DOHH2 (cell line): ENCODE measurements at regions not wholly inside any gene's neighbourhood (a gene's known extent, or its start where the extent isn't known, plus 50 kb on each side); places are given as distances from the start of the nearest gene placed in this dataset.

Experiments
- H3F3A ChIP-seq: fragments of 200-600 bp; sonication (generic), shearing (Covaris generic); 2 replicates; pipeline ENCODE4 v1.6.0; 2016; ENCODE audit warnings: antibody characterized with exemption, mild to moderate bottlenecking; ENCODE audit not compliant: control insufficient read depth, insufficient read depth
- H3K27ac ChIP-seq: fragments of 200-600 bp; sonication (generic); 2 replicates; pipeline ENCODE4 v1.5.1; 2014; ENCODE audit warnings: low read depth, mild to moderate bottlenecking, low read length, moderate library complexity
- H3K27me3 ChIP-seq: fragments of 200-600 bp; sonication (generic); 2 replicates; pipeline ENCODE4 v1.6.1; 2014; ENCODE audit warnings: mild to moderate bottlenecking, low read length, mixed read lengths; ENCODE audit not compliant: control insufficient read depth
- H3K36me3 ChIP-seq: fragments of 200-600 bp; sonication (generic); 2 replicates; pipeline ENCODE4 v1.6.1; 2014; ENCODE audit warnings: mild to moderate bottlenecking, low read length, moderate library complexity, mixed read lengths; ENCODE audit not compliant: control insufficient read depth
- H3K4me1 ChIP-seq: fragments of 200-600 bp; sonication (generic); 2 replicates; pipeline ENCODE4 v1.6.1; 2014; ENCODE audit warnings: mild to moderate bottlenecking, low read length, mixed read lengths; ENCODE audit not compliant: control insufficient read depth
- H3K4me2 ChIP-seq: fragments of 200-600 bp; sonication (generic); 2 replicates; pipeline ENCODE4 v1.6.0; 2014; ENCODE audit warnings: mild to moderate bottlenecking, low read length, moderate library complexity
- H3K4me3 ChIP-seq: fragments of 200-600 bp; sonication (generic); 2 replicates; pipeline ENCODE4 v1.5.1; 2014; ENCODE audit warnings: mild to moderate bottlenecking, low read length, mixed read lengths
- H3K79me2 ChIP-seq: fragments of 200-600 bp; sonication (generic); 2 replicates; pipeline ENCODE4 v1.6.1; 2014; ENCODE audit warnings: mild to moderate bottlenecking, low read length, mixed read lengths; ENCODE audit not compliant: control insufficient read depth
- H3K9me2 ChIP-seq: fragments of 200-600 bp; sonication (generic); replicated peaks from 2 replicates; pipeline ENCODE4 v1.6.1; 2014; ENCODE audit warnings: mild to moderate bottlenecking, low read length, mixed read lengths; ENCODE audit not compliant: control insufficient read depth
- H3K9me3 ChIP-seq: fragments of 200-600 bp; sonication (generic); 2 replicates; pipeline ENCODE4 v1.6.1; 2014; ENCODE audit warnings: antibody characterized with exemption, low read length, mixed read lengths; ENCODE audit not compliant: control insufficient read depth, insufficient read depth
- H4K20me1 ChIP-seq: fragments of 200-600 bp; sonication (generic); 2 replicates; pipeline ENCODE4 v1.6.0; 2014; ENCODE audit warnings: low read depth, mild to moderate bottlenecking, antibody characterized with exemption, low read length, moderate library complexity; ENCODE audit not compliant: control insufficient read depth, insufficient read depth
- EZH2phosphoT487 ChIP-seq: fragments of 200-600 bp; sonication (generic); IDR thresholded peaks from 2 replicates; pipeline ENCODE4 v1.6.1; 2017; ENCODE audit warnings: borderline replicate concordance, mild to moderate bottlenecking, antibody characterized with exemption, low read length, moderate library complexity, mixed read lengths
- TF ChIP-seq, protein P1 (sequence below): fragments of 200-600 bp; sonication (generic); IDR thresholded peaks from one replicate; pipeline ENCODE4 v1.5.1; 2014; ENCODE audit warnings: antibody characterized with exemption, mild to moderate bottlenecking, low read depth, low read length; ENCODE audit not compliant: poor library complexity, severe bottlenecking

DNA sequence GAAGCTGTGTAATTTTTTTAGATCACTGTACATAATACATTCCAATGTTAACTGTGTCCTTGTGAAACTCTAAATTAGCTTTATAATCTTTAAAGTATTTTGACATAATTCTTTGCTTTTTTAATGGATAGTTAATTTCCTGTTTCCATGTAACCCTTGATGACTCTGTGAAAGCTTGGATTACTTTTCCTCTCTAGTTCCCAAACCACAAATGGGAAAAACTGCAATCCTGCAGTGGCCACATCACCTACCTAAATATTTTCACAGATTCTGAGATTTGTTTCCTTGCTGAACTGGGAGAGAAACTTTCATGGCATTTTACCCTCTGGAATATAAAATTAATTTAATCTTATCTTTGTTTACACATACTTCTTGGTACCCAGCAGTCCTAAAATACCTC lies 161.6 kb upstream of the CCDC68 start:
- no peak for TF ChIP-seq EZH2phosphoT487
- H3K27ac ChIP-seq: no peak overlapping the region
- no peak overlapping the region for H3K4me3 ChIP-seq
- H3F3A ChIP-seq: no peaks in the 10 kb centered on the region
- H3K27me3 ChIP-seq: no peaks in the 10 kb centered on the region
- H3K4me2 ChIP-seq: no peak overlapping the region
- no peaks in the 10 kb centered on the region for H3K79me2 ChIP-seq
- no peaks in the 10 kb centered on the region for H3K9me2 ChIP-seq
- no peaks in the 10 kb centered on the region for H3K9me3 ChIP-seq
- no peaks in the 10 kb centered on the region for H4K20me1 ChIP-seq
- no peaks in the 10 kb centered on the region for H3K36me3 ChIP-seq
- no peaks in the 10 kb centered on the region for H3K4me1 ChIP-seq

DNA sequence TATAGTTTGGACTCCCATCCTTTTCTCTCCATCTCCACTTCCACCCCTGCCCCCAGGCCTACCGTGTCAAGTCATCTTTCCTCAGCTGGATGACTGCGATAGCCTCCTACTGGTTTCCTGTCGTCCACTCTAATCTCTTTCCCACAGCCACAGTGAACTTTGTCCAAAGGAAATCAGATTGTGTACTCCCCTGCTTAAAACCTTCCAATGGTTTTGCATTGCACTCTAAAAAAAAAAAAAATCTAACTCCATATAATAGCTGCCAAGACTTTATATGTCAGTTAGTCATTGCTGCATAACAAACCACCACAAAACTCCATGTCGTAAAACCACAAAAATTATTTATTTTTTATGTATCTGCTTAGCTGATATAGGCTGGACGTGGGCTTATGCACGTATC lies 160.2 kb upstream of the CCDC68 start:
- Histone ChIP-seq H3K9me2 (no peaks in the 10 kb centered on the region), H3K79me2 (no peaks in the 10 kb centered on the region), H3K4me1 (no peaks in the 10 kb centered on the region), H3K27ac (no peak overlapping the region), H3K4me3 (no peak overlapping the region), H3K27me3 (no peaks in the 10 kb centered on the region), H3K9me3 (no peaks in the 10 kb centered on the region), H4K20me1 (no peaks in the 10 kb centered on the region), H3K4me2 (no peak overlapping the region), H3F3A (no peaks in the 10 kb centered on the region), H3K36me3 (no peaks in the 10 kb centered on the region)
- TF ChIP-seq, protein P1, sequence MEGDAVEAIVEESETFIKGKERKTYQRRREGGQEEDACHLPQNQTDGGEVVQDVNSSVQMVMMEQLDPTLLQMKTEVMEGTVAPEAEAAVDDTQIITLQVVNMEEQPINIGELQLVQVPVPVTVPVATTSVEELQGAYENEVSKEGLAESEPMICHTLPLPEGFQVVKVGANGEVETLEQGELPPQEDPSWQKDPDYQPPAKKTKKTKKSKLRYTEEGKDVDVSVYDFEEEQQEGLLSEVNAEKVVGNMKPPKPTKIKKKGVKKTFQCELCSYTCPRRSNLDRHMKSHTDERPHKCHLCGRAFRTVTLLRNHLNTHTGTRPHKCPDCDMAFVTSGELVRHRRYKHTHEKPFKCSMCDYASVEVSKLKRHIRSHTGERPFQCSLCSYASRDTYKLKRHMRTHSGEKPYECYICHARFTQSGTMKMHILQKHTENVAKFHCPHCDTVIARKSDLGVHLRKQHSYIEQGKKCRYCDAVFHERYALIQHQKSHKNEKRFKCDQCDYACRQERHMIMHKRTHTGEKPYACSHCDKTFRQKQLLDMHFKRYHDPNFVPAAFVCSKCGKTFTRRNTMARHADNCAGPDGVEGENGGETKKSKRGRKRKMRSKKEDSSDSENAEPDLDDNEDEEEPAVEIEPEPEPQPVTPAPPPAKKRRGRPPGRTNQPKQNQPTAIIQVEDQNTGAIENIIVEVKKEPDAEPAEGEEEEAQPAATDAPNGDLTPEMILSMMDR: no peak
- TF ChIP-seq EZH2phosphoT487: no peak

DNA sequence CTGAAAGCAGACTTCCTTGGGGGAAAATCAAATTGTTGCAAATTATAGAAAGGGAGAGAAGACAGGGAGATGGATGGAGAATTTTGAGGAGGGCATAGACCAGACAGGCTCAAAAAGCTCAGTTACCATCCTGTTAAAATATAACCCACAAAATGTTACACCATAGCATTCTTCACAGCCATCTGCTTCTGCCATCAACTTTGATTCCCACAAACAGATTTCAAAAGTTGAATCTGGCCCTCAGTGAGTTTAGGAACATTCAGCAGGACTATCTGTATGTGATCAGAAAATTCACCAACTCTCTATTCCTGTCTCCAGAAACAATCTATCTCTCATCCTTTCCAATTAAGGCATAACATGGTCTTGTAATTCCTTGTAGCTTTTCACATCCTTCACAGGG lies 159.8 kb upstream of the CCDC68 start:
- no peaks in the 10 kb centered on the region for H3K79me2 ChIP-seq
- TF ChIP-seq, protein P1: no peak
- no peak for TF ChIP-seq EZH2phosphoT487

DNA sequence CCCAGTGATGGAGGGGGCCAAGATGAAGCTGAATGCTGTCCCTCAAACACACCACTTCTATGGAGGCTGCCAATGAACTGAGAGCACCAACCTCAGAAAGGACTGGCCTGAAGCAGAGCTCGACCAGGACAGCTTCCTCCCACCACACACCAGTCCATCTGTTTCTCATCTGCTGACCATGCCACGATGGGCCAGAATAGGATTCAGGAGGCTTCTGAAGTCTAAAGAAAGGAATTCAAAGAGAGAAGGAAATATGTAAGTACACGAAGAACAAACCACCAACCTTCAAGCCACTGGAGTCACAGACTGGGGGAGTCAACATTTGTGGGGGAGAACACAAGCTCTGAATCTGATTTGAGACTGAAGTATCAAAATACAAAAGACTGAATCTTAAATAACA lies 157.6 kb upstream of the CCDC68 start:
- Histone ChIP-seq H3K27me3 (no peaks in the 10 kb centered on the region), H4K20me1 (no peaks in the 10 kb centered on the region), H3K36me3 (no peaks in the 10 kb centered on the region), H3K9me2 (no peaks in the 10 kb centered on the region), H3K79me2 (no peaks in the 10 kb centered on the region), H3K4me1 (no peaks in the 10 kb centered on the region), H3K4me3 (no peak overlapping the region), H3K4me2 (no peak overlapping the region), H3F3A (no peaks in the 10 kb centered on the region), H3K27ac (no peak overlapping the region), H3K9me3 (no peaks in the 10 kb centered on the region)
- no peak for TF ChIP-seq EZH2phosphoT487
- TF ChIP-seq, protein P1: no peak

More for the DNA sequence above, 159.8 kb upstream of the CCDC68 start:
- Histone ChIP-seq H3K4me3 (no peak overlapping the region), H3K27me3 (no peaks in the 10 kb centered on the region), H3K9me3 (no peaks in the 10 kb centered on the region), H3F3A (no peaks in the 10 kb centered on the region), H3K36me3 (no peaks in the 10 kb centered on the region), H3K9me2 (no peaks in the 10 kb centered on the region), H3K27ac (no peak overlapping the region), H4K20me1 (no peaks in the 10 kb centered on the region), H3K4me2 (no peak overlapping the region), H3K4me1 (no peaks in the 10 kb centered on the region)
